ENCODE measurements at regions not wholly inside any gene's neighbourhood (a gene's known extent, or its start where the extent isn't known, plus 50 kb on each side); places are given as distances from the start of the nearest gene placed in this dataset.
"Not testable (repeated sequence)": the region's sequence is repeated elsewhere in the genome, so short reads cannot be mapped to it uniquely, and the experiment has no call there.

DNA sequence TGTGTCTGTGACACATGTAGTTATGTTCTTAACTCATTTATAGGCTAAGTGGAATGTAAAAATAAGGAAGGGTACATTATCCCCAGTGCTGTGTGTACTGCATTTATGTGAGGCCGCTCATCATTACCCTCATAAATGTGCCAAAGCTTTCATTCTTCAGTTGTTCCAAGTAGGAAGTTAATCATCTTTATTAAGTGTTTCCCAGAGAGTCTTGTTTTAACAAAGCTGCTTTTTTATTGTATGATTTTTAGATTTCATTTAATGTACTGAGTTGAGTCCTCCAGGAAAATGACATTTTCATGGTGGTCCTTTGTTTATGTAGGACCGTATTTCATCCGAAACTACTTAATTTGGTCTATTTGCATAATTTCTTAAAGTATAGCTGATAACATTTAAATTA is 379.8 kb downstream of the DLEU7 start:
- FAIRE-seq (no peak), DNase-seq (ENCODE audit: insufficient read length, low spot score) (no peak)
- TF ChIP-seq, protein P1, sequence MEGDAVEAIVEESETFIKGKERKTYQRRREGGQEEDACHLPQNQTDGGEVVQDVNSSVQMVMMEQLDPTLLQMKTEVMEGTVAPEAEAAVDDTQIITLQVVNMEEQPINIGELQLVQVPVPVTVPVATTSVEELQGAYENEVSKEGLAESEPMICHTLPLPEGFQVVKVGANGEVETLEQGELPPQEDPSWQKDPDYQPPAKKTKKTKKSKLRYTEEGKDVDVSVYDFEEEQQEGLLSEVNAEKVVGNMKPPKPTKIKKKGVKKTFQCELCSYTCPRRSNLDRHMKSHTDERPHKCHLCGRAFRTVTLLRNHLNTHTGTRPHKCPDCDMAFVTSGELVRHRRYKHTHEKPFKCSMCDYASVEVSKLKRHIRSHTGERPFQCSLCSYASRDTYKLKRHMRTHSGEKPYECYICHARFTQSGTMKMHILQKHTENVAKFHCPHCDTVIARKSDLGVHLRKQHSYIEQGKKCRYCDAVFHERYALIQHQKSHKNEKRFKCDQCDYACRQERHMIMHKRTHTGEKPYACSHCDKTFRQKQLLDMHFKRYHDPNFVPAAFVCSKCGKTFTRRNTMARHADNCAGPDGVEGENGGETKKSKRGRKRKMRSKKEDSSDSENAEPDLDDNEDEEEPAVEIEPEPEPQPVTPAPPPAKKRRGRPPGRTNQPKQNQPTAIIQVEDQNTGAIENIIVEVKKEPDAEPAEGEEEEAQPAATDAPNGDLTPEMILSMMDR (IDR thresholded peaks at IDR 0.05; ENCODE audit: insufficient read depth, missing control alignments) = no peak

GRCh38 chr13:50464349-50465251 is 378.9 kb downstream of the DLEU7 start:
- DNase-seq (ENCODE audit: insufficient read length, low spot score) (no peak), FAIRE-seq (no peak)
- TF ChIP-seq, protein P1 (IDR thresholded peaks at IDR 0.05; ENCODE audit: insufficient read depth, missing control alignments) = no peak

DNA sequence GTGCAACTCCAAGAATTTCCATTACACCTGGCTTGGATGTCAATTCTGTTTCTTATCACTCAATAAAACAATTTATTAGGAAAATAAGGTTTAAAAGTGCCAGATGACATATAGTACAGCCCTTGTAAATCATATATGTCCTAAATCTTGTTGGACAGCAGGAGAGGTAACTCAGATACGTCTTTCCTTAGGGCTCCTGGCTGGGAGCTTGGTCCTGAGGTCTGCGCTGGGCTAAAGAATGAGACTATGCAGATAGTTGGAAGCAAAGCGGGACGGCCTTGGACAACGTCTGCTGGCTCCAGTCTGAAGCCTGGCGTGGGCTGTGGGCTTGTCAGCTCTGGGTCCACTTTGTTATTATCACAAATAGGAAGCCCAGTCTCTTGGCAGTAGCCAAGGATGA is 377.0 kb downstream of the DLEU7 start:
- FAIRE-seq (no peak), DNase-seq (ENCODE audit: insufficient read length, low spot score) (no peak)
- TF ChIP-seq, protein P1 (IDR thresholded peaks at IDR 0.05; ENCODE audit: insufficient read depth, missing control alignments) = no peak

- FAIRE-seq (no peak), DNase-seq (ENCODE audit: insufficient read length, low spot score) (no peak)
- TF ChIP-seq, protein P1 (IDR thresholded peaks at IDR 0.05; ENCODE audit: insufficient read depth, missing control alignments) = no peak
Observed at GRCh38 chr13:50467156-50468110, 376.1 kb downstream of the DLEU7 start.

DNA sequence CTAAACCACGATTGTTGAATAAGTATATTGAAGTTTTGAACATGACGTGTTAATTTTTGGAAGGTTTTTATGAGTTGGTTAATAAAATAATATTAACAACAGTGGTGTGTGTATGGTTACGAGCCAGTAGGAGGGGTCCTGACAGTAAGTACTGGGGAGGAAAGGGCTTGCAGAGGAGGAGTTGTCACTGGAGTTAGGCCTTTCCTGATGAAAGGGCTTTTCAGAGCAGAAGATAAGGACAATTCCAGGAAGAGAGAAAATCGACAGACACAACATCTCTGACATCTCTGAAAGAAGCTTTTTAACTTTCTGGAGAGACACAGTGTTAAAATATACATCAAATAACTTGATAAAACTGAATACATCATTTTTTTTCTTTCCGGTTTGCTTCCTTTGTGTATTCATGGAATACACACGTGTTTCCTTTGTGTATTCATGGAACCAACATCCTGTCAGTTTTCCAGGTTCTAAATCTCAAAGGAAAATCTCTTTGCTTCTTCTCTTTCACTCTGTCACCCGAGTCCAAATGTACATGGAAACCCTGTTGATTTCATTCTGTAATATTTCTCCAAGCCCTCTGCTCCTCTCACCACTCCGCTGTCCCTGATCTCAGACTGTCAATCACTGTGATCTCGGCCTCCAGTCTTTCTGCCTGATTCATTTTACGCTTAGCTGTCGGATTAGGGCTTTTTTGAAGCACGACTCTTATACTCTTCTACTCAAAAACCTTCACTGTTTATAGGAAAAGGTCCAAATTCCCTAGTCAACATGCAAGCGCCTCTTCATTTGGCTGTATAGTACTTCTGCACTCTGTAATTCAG is 374.4 kb downstream of the DLEU7 start:
- TF ChIP-seq, protein P1 (IDR thresholded peaks at IDR 0.05; ENCODE audit: insufficient read depth, missing control alignments) = no peak
- FAIRE-seq (no peak), DNase-seq (ENCODE audit: insufficient read length, low spot score) (no peak)

DNA sequence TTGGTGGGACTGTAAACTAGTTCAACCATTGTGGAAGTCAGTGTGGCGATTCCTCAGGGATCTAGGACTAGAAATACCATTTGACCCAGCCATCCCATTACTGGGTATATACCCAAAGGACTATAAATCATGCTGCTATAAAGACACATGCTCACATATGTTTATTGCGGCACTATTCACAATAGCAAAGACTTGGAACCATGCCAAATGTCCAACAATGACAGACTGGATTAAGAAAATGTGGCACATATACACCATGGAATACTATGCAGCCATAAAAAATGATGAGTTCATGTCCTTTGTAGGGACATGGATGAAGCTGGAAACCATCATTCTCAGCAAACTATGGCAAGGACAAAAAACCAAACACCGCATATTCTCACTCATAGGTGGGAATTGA is 370.4 kb downstream of the DLEU7 start:
- not testable (repeated sequence) for DNase-seq (ENCODE audit: insufficient read length, low spot score)

More for the DNA sequence above, 370.4 kb downstream of the DLEU7 start:
- FAIRE-seq = not testable (repeated sequence)

Measured in D721Med (cell line).